GM08714 (cell line): ENCODE measurements at regions not wholly inside any gene's neighbourhood (a gene's known extent, or its start where the extent isn't known, plus 50 kb on each side); places are given as distances from the start of the nearest gene placed in this dataset.

Experiments used
- H3K4me3 ChIP-seq: fragments of 200-500 bp; sonication (Bioruptor generic); 2 replicates; pipeline ENCODE4 v1.5.1; 2014; ENCODE audit warnings: mild to moderate bottlenecking, low read length, inconsistent platforms
- ZNF274 ChIP-seq: IDR thresholded peaks from 2 replicates; pipeline ENCODE4 v1.6.1; 2012; ENCODE audit warnings: mild to moderate bottlenecking, low read depth, low read length

DNA sequence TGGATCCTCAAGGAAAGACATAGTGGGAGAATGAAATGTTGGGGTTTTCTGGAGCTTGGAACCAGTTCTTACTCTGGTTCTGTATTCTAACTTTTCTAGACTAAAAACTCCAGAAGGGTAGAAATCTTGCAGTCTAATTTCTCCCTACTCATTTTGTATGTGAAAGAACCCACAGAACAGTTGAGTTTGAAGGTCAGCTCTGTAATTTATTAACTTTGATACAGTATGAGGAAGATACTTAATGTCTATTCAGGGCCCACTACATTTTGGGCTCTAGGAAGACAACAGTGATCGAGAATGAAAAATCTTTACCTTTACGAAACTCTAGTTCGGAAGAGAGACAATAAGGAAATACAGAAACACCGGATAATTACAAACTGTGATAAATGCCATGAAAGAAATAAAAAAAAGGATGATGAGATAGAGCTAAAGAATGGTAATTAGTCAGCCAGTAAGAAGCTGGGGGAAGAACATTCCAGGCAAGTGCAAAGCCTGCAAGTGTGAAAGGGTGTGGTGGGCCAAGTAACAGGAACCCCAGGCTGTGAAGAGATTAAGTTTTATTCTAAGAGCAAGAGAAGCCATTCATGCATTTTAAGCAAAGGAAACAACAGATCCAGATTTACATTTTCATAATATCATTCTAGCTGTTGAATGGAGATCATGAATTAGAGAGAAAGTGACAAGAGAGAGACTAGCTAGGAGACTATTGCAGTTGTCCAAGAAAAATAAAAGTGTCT, 159.9 kb upstream of the HMCN1 start:
- TF ChIP-seq ZNF274 = no peak
- H3K4me3 ChIP-seq = no peak overlapping the region

DNA sequence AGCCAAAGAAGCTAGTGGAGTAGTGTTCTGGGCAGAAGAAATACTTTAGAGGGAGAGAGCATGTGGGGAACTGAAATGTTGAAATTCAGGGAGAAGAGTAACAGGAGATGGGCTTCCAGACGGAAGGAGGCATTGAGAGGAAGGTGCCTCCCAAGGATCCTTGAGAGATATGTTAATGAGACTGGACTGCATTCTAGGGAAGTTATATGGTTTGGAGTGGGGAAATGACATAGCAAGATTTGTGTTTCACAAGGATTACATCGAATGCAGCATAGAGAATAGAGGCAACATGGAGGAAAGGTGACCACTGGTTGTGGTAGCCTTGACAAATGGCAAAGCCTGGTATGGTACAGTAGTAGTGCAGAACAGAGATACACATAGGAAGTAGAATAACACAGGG, 160.5 kb upstream of the HMCN1 start:
- TF ChIP-seq ZNF274 = no peak
- H3K4me3 ChIP-seq = no peak overlapping the region

DNA sequence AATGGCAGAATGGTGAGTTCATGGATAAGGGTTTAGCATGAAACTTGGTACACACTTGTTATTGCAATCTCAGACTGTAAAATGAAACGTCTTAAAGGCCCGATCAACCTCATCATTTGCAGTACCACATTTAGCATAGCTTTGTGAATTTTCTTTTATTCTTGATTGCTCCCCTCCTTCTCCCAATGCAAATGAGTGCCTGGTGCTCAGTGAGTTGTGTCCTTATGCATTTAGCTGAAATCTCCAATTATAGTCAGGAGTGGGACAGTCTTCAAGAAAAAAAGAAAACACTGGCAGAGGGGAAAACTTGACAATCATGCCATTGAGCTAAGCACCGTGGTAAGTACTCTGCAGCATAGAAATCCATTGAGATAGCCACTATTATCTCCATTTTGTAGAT, 161.0 kb upstream of the HMCN1 start:
- no peak overlapping the region for H3K4me3 ChIP-seq
- TF ChIP-seq ZNF274 = no peak

DNA sequence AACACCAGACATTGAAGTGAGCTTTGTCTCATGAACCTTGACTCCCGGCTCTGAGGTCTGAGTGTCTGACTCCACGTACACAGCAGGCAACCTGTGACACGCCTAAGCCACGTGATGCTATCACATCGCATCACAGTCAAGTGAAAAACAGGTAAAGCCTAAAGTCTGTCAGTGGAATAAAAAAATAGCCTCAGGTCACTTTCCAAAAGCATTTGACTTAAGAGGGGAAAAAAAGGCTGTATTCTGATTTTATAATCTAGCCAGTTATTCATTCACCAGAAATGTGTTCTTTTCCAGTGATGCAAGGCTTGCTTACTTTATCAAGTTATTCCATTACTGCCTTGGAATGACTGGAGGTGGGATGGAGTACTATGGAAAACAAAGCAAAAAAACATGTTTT, 163.2 kb upstream of the HMCN1 start:
- no peak for TF ChIP-seq ZNF274

DNA sequence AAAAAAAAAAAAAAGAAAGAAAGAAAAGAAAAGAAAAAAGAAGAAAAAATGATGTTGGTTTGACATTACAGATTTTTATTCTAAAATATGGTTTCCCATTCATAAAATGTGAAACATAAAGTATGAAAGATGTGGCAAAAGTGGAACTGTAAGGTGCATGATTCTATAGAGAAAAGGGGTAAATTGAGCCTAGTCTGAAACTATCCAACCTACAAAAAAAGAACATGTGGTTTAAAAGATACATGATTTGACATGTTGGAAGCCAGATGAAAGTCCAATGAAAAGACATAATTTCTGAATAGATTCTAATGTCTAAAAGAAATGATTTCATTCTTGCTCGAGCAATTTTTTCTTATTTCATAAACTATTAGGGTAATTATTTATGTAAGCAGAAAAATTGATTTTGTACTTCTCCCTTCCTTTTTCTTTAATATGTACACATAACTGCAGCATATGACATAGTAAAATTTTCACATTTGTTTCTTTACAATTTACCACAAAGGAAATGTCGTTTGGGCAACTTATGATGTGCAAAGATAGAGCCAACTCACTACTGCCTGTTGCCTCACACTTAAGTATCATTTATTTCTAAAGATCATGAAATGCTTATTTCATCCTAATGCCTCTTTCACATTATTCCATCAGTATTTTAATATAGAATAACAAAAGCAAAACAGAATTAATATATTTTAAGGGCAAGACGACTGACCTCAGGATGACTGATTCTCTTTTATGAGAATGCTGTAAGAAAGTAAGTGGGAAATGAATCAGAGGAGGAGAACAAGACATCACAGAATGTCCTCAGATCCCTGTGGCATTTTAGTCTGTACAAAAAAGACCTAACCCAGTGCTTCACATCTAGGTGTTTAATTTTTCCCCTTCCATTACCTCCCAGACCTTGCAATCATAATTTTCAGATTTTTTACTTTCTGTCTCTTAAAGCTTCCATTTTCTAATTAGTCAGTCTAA, 165.8 kb upstream of the HMCN1 start:
- H3K4me3 ChIP-seq = no peak overlapping the region

More for the DNA sequence above, 163.2 kb upstream of the HMCN1 start:
- H3K4me3 ChIP-seq = no peak overlapping the region

DNA sequence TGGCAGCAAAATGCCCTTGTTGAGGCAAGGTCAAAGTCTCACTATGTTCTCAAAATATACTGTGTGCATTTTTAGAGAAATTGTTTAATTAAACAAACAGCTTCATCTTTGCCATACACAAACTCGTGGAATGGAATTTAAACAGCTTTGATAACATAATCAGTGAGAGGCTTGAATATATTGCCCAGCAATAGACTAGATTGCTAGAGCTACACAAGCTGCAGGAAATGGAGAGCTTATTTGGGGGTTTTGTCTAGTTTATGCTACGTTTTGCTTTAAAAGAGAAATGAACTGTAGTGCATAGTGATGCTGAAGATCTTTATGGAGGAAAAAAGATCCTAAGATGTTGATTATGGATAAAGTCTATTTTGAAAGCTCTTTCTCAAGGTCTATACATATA, 166.8 kb upstream of the HMCN1 start:
- no peak for TF ChIP-seq ZNF274
- no peak overlapping the region for H3K4me3 ChIP-seq

More for the DNA sequence above, 165.8 kb upstream of the HMCN1 start:
- TF ChIP-seq ZNF274 = no peak

DNA sequence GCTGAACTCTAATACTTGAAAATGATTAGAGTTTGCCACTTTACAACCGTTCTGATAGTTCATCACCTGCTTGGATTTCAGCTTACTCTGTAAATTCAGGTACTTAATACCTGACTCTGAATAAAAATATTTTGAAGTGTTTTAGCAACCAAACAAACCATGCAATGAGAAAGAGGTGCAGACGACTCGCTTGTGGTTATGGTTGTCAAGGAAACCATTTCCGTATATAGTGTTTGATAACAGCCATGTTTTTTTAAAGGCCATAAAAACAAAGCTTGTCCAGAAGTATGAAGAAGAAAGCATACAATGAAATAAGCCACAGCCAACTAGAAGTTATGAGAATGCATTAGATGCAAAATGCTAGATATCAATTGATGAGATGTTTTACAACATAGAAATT, 167.2 kb upstream of the HMCN1 start:
- TF ChIP-seq ZNF274 = no peak
- H3K4me3 ChIP-seq = no peak overlapping the region

DNA sequence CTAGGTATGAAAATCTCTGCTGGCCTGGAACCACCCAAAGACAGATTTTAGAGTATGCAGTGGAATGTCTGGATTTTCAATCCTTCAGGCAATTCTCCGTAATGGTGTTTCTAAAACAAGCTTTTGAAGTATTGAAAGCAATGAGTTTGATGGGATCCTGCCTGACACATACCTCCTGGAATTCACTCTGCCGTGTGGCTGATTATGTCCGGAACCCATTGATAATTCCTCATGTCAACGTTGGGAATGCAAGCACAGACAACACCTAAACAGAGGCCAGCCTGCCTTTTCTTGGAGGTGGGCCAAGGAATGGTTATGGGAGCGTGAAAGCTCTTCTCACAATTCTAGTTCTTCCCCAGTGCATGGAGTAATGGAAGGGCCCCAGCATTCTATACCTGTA, 168.9 kb upstream of the HMCN1 start:
- H3K4me3 ChIP-seq = no peak overlapping the region
- TF ChIP-seq ZNF274 = no peak

DNA sequence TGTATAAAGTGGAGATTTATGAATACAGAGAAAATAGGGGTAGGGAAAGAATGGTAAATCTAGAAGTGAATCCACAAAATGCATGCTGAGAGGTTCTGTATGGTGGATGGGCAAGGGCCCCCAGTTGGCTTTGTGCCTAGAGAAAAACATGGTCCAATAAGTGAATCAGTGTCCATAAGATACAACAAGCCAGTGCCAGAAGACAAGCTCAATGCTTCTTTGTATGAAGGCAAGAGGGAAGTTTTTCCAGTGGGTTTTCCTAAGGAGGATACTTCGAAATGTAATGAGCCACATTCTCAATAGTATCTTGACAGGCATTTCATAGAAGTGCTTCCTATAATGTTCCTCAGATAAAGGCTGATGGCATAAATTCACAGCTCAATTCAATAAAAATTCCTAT, 169.4 kb upstream of the HMCN1 start:
- no peak for TF ChIP-seq ZNF274

DNA sequence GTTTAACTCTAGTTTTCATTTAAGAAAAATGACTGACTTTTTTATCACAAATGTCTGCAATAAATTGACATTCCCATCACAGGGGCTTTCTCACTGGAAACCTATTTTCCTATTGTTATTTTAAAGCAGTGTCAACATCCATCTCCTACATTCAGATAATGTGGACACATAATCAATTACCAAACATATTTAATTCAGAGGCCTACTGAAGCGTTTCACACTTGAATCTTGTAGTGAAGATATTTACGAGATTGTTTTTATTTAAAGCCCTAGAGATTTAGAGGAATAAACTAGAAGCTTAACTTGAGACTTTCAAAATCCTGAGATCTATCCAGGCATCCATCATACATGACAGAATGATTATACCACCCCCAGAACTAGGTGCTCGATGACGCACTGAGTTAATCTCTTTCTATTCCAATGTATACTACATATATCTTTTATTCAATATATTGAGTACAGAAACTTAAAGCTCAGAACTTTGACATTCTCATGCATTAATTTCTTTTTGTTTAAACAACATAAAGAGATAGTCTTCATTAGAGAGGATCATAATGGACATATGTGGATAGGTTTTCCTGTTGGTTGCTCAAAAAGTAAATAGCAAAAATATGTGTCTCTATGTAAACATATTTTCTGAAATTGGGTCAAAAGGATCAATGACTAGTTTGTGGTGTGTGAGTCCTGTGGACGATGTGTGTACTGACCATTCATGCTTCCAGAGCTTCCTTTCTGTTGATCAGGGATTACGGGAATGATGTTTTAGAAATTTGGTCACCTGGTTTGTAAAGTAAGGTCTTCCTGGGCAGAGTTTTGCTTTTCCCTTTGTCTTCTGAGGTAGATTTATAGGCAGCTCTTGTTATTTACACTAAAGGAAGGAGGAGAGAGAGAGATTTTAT, 171.5 kb upstream of the HMCN1 start:
- no peak for TF ChIP-seq ZNF274
- H3K4me3 ChIP-seq = no peak overlapping the region

More for the DNA sequence above, 169.4 kb upstream of the HMCN1 start:
- no peak overlapping the region for H3K4me3 ChIP-seq

DNA sequence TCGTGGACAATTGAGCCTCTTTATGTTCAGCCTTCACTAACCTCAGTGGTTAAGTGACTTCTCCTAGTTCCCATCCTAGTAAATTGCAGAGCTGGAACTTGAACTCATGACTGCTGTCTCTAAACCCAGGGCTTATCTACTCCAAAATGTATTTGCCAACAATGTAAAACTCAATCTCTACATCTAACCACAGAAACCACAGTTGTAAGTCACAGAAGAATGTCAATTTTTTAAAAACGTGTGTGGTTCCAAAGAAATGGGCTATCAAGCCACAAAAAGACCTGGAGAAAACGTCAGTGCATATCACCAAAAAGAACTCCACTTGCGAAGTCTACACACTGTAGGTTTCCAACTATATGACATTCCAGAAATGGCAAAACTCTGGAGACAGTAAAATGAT, 172.6 kb upstream of the HMCN1 start:
- no peak overlapping the region for H3K4me3 ChIP-seq
- no peak for TF ChIP-seq ZNF274

DNA sequence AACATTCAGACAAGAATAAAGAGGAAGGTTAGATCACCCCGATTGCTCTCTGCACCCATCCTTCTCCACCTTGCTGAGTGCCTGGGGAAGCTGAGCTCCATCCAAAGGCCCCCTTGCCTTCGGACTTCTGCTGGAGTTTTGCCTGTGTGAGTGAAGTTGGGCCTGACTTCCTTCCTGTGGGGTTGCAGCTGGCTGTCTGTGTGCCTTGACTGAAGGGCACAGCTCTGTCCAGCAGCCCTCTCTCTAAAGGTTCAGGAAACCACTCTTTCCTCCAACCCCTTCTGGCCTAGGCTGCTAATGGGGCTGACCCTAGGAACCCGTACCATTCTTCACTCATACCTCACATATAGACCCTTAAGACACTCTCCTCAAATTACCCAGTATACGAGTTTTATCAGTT, 173.4 kb upstream of the HMCN1 start:
- no peak for TF ChIP-seq ZNF274
- no peak overlapping the region for H3K4me3 ChIP-seq

DNA sequence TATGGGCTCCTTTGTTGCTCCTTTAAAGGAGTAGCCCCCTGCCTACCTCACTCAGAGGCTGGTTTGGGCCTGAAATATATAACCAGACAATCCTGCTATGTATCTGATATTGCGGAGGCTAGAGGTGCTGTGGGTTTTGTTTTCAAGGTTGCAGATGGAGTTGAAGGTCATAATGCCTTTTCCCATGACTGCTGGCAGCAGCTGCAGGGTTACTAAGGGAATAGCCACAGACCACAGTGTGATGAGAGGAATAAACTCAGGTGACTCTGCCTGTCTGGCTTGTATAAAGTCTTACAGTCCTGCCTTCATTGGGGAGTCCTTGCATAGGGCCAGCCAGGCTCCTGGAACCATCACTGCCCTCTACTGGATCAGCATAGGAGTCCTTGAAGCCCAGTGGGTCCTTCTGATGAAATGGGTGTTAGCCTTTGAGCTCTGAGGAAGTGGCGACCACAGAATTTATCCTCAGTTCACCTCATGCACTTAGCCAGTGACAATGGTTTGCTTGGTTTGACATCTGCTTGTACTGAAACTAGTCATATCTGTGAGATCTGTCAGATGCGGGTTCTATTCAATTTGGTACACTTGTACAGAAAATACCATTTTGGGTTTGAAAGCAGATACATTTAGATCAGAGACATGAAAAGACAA, 174.4 kb upstream of the HMCN1 start:
- H3K4me3 ChIP-seq = no peak overlapping the region

DNA sequence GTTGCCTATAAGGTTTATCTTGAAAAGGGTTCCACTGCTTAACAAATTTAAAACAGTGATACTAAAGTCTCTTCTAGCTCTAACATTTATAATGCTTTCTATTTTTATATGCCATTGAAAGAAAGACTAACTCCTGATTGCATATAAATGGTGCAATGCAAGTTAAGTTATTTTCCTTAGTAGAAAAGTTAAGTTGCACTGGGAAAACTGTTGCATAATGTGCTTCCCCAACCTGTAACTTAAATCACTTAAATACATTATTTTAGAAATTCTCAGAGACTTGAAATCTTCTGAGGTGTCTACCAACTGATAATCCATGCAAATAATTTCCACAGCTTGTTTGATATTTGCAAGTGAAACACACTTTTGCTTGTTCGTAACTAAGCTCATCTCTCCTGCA, 175.0 kb upstream of the HMCN1 start:
- TF ChIP-seq ZNF274 = no peak
- H3K4me3 ChIP-seq = no peak overlapping the region

More for the DNA sequence above, 174.4 kb upstream of the HMCN1 start:
- no peak for TF ChIP-seq ZNF274

DNA sequence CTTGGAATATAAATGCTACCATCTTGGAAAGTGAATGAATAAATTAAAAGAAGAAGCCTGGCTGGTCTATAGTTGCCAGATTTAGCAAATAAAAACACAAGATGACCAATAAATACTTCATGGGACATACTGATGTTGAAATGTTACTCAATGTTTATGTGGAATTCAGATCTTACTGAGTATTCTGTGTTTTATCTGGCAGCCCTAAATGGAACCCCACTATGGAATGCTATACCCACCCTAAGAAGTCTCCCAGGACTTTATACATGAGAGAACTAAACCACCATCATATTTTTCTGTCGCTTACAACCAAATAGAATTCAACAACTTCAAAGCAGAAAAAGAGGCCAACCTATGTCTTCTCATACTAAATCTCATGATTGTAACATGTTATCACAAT, 177.6 kb upstream of the HMCN1 start:
- TF ChIP-seq ZNF274 = no peak
- H3K4me3 ChIP-seq = no peak overlapping the region
